ENCODE measurements at regions not wholly inside any gene's neighbourhood (a gene's known extent, or its start where the extent isn't known, plus 50 kb on each side); places are given as distances from the start of the nearest gene placed in this dataset.

- POLR2A ChIA-PET = no interaction called here
- H3K36me3 ChIP-seq (ENCODE audit: control insufficient read depth, insufficient read depth, low read length) = no peaks in the 10 kb centered on the region
- H3K4me1 ChIP-seq (ENCODE audit: control insufficient read depth, insufficient read depth, low read length) = no peaks in the 10 kb centered on the region
- ATAC-seq (no peak), DNase-seq (ENCODE audit: low read depth, low spot score) (no peak)
- in situ Hi-C loops (cut with HindIII; ENCODE audit: low pct_unique_long_range_greater_than_20kb, low sequenced_read_pairs) = no loop called here
- H3K9me3 ChIP-seq (ENCODE audit: control insufficient read depth, insufficient read depth, low read depth, low read length) = no peaks in the 10 kb centered on the region
- intact Hi-C loops (cut with micrococcal nuclease; ENCODE audit: unreplicated experiment) = no loop called here
- no TSS peak for BruUV-seq (replicated peaks)
- H3K27me3 ChIP-seq (ENCODE audit: control insufficient read depth, insufficient read depth, low read length) = no peaks in the 10 kb centered on the region
- no peak overlapping the region for H3K4me3 ChIP-seq (ENCODE audit: low read depth in 2 of 2, low read length in 2 of 2)
- no peak overlapping the region for H3K27ac ChIP-seq (ENCODE audit: low read length)
- TF ChIP-seq TCF7L2 (IDR thresholded peaks at IDR 0.05; ENCODE audit: low read depth, low read length) (no peak), CTCF (IDR thresholded peaks at IDR 0.05) (no peak), SIN3A (IDR thresholded peaks at IDR 0.05; ENCODE audit: borderline replicate concordance, insufficient read depth, low read depth, low read length) (no peak), POLR2AphosphoS5 (IDR thresholded peaks at IDR 0.05; ENCODE audit: low read depth, low read length) (no peak), REST (IDR thresholded peaks at IDR 0.05; ENCODE audit: insufficient read depth in 1 of 2, low read depth in 2 of 2, low read length in 1 of 2) (no peak)
- CTCF ChIA-PET = no interaction called here
These were observed 226.0 kb downstream of the AEBP2 start for GRCh38 chr12:19665121-19665900.

GRCh38 chr12:19666070-19666469 lies 226.8 kb downstream of the AEBP2 start:
- H3K9me3 ChIP-seq (ENCODE audit: control insufficient read depth, insufficient read depth, low read depth, low read length) = no peaks in the 10 kb centered on the region
- no peak overlapping the region for H3K4me3 ChIP-seq (ENCODE audit: low read depth in 2 of 2, low read length in 2 of 2)
- H3K4me1 ChIP-seq (ENCODE audit: control insufficient read depth, insufficient read depth, low read length) = no peaks in the 10 kb centered on the region
- TF ChIP-seq TCF7L2 (IDR thresholded peaks at IDR 0.05; ENCODE audit: low read depth, low read length) (no peak), REST (IDR thresholded peaks at IDR 0.05; ENCODE audit: insufficient read depth in 1 of 2, low read depth in 2 of 2, low read length in 1 of 2) (no peak), CTCF (IDR thresholded peaks at IDR 0.05) (no peak), SIN3A (IDR thresholded peaks at IDR 0.05; ENCODE audit: borderline replicate concordance, insufficient read depth, low read depth, low read length) (no peak), POLR2AphosphoS5 (IDR thresholded peaks at IDR 0.05; ENCODE audit: low read depth, low read length) (no peak)
- ATAC-seq (no peak), DNase-seq (ENCODE audit: low read depth, low spot score) (no peak)
- no peaks in the 10 kb centered on the region for H3K27me3 ChIP-seq (ENCODE audit: control insufficient read depth, insufficient read depth, low read length)
- CTCF ChIA-PET = no interaction called here
- intact Hi-C loops (cut with micrococcal nuclease; ENCODE audit: unreplicated experiment) = no loop called here
- H3K36me3 ChIP-seq (ENCODE audit: control insufficient read depth, insufficient read depth, low read length) = no peaks in the 10 kb centered on the region
- BruUV-seq (replicated peaks) = no TSS peak
- in situ Hi-C loops (cut with HindIII; ENCODE audit: low pct_unique_long_range_greater_than_20kb, low sequenced_read_pairs) = no loop called here
- POLR2A ChIA-PET = no interaction called here
- H3K27ac ChIP-seq (ENCODE audit: low read length) = no peak overlapping the region
